ENCODE measurements at regions not wholly inside any gene's neighbourhood (a gene's known extent, or its start where the extent isn't known, plus 50 kb on each side); places are given as distances from the start of the nearest gene placed in this dataset.

GRCh38 chr20:12358655-12359009 lies 440.9 kb downstream of the BTBD3 start:
- no peak for TF ChIP-seq EZH2 (IDR thresholded peaks at IDR 0.05; ENCODE audit: borderline replicate concordance, low read depth, low read length, severe bottlenecking)
- TF ChIP-seq, protein P1, sequence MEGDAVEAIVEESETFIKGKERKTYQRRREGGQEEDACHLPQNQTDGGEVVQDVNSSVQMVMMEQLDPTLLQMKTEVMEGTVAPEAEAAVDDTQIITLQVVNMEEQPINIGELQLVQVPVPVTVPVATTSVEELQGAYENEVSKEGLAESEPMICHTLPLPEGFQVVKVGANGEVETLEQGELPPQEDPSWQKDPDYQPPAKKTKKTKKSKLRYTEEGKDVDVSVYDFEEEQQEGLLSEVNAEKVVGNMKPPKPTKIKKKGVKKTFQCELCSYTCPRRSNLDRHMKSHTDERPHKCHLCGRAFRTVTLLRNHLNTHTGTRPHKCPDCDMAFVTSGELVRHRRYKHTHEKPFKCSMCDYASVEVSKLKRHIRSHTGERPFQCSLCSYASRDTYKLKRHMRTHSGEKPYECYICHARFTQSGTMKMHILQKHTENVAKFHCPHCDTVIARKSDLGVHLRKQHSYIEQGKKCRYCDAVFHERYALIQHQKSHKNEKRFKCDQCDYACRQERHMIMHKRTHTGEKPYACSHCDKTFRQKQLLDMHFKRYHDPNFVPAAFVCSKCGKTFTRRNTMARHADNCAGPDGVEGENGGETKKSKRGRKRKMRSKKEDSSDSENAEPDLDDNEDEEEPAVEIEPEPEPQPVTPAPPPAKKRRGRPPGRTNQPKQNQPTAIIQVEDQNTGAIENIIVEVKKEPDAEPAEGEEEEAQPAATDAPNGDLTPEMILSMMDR (IDR thresholded peaks at IDR 0.05; ENCODE audit: extremely low read depth in 1 of 2, insufficient read depth in 1 of 2, low read depth in 1 of 2, low read length in 2 of 2) = no peak
- no peak for TF ChIP-seq POLR2A (IDR thresholded peaks at IDR 0.05; ENCODE audit: low read depth, low read length)
- TF ChIP-seq, protein P2, sequence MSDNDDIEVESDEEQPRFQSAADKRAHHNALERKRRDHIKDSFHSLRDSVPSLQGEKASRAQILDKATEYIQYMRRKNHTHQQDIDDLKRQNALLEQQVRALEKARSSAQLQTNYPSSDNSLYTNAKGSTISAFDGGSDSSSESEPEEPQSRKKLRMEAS (IDR thresholded peaks at IDR 0.05; ENCODE audit: insufficient read depth, insufficient read length) = no peak
- TF ChIP-seq MYC (IDR thresholded peaks at IDR 0.05; ENCODE audit: low read depth, low read length) = no peak
- no peak for TF ChIP-seq GATA2 (IDR thresholded peaks at IDR 0.05; ENCODE audit: insufficient read depth, insufficient read length, low read depth, low read length)
- TF ChIP-seq JUN (IDR thresholded peaks at IDR 0.05; ENCODE audit: borderline replicate concordance, insufficient read depth, insufficient read length, low read depth) = no peak
- TF ChIP-seq POLR2AphosphoS5 (IDR thresholded peaks at IDR 0.05; ENCODE audit: insufficient read depth, low read depth, low read length) = no peak
- no peak for TF ChIP-seq FOS (IDR thresholded peaks at IDR 0.05; ENCODE audit: borderline replicate concordance, insufficient read depth, low read length)
- intact Hi-C loops (cut with micrococcal nuclease) = no loop called here

More at GRCh38 chr20:12358655-12359009, 440.9 kb downstream of the BTBD3 start:
- no peaks in the 10 kb centered on the region for H3K27me3 ChIP-seq (ENCODE audit: control insufficient read depth in 2 of 2, insufficient read depth in 2 of 2, low read length in 2 of 2)
- peaks cover 3% of the 10 kb centered on the region for H3K9me3 ChIP-seq (replicated peaks; ENCODE audit: control insufficient read depth, insufficient read depth, low read length)
- no peak for FAIRE-seq
- no peaks in the 10 kb centered on the region for H3K4me1 ChIP-seq (ENCODE audit: control insufficient read depth, extremely low read depth, insufficient read depth, low read length)
- dilution Hi-C loops (cut with MboI; ENCODE audit: extremely low pct_ligation_motif_present, low sequenced_read_pairs) = no loop called here
- H2AFZ ChIP-seq (ENCODE audit: low read depth, low read length) = no peak overlapping the region
- H4K20me1 ChIP-seq (replicated peaks; ENCODE audit: control insufficient read depth, extremely low read depth, insufficient read depth, low read length) = no peaks in the 10 kb centered on the region
- H3K4me2 ChIP-seq (ENCODE audit: insufficient read depth, low read length) = no peak overlapping the region
- BruUV-seq (replicated peaks) = no TSS peak
- no peak overlapping the region for H3K9ac ChIP-seq (replicated peaks; ENCODE audit: extremely low read depth, insufficient read depth, low read length)
- no peaks in the 10 kb centered on the region for H3K9me1 ChIP-seq (replicated peaks; ENCODE audit: control insufficient read depth, extremely low read depth, insufficient read depth, low read length)
- POLR2A ChIA-PET = no interaction called here
- H3K27ac ChIP-seq (ENCODE audit: insufficient read depth, low read depth, low read length) = no peak overlapping the region
- H3K79me2 ChIP-seq (ENCODE audit: control insufficient read depth, insufficient read depth, low read length) = no peaks in the 10 kb centered on the region
- H3K4me3 ChIP-seq (replicated peaks in 1 of 3; ENCODE audit: insufficient read depth in 1 of 3, low read depth in 1 of 3, low read length in 3 of 3) = no peak overlapping the region
- CTCF ChIA-PET = no interaction called here
- H3K36me3 ChIP-seq (ENCODE audit: control insufficient read depth in 2 of 2, extremely low read depth in 1 of 2, insufficient read depth in 2 of 2, low read length in 2 of 2) = no peaks in the 10 kb centered on the region
- DNase-seq (ENCODE audit: low read depth, low spot score) = no peak
